ENCODE measurements at regions not wholly inside any gene's neighbourhood (a gene's known extent, or its start where the extent isn't known, plus 50 kb on each side); places are given as distances from the start of the nearest gene placed in this dataset.

GRCh38 chr6:62707156-62707555 lies 421.1 kb upstream of the KHDRBS2 start:
- Mint-ChIP-seq H3K4me3 (no peak overlapping the region), H3K27me3 (ENCODE audit: low read depth) (no peaks in the 10 kb centered on the region), H3K4me1 (no peaks in the 10 kb centered on the region), H3K27ac (no peak overlapping the region), H3K36me3 (ENCODE audit: low read depth) (no peaks in the 10 kb centered on the region), H3K9me3 (no peaks in the 10 kb centered on the region)
- no peak for TF ChIP-seq CTCF (IDR thresholded peaks at IDR 0.05; ENCODE audit: unreplicated experiment in 3 of 3)

GRCh38 chr6:62683063-62683462 lies 397.0 kb upstream of the KHDRBS2 start:
- Mint-ChIP-seq H3K4me3 (no peak overlapping the region), H3K36me3 (ENCODE audit: low read depth) (no peaks in the 10 kb centered on the region), H3K9me3 (peaks cover 6% of the 10 kb centered on the region), H3K4me1 (no peaks in the 10 kb centered on the region), H3K27me3 (ENCODE audit: low read depth) (no peaks in the 10 kb centered on the region), H3K27ac (no peak overlapping the region)
- TF ChIP-seq CTCF (IDR thresholded peaks at IDR 0.05; ENCODE audit: unreplicated experiment in 3 of 3), result no peak

GRCh38 chr6:62681108-62681507 lies 395.1 kb upstream of the KHDRBS2 start:
- H3K4me3 Mint-ChIP-seq, result no peak overlapping the region
- H3K9me3 Mint-ChIP-seq, result peaks cover 11% of the 10 kb centered on the region
- no peak for TF ChIP-seq CTCF (IDR thresholded peaks at IDR 0.05; ENCODE audit: unreplicated experiment in 3 of 3)
- H3K27me3 Mint-ChIP-seq (ENCODE audit: low read depth), result no peaks in the 10 kb centered on the region
- no peaks in the 10 kb centered on the region for H3K4me1 Mint-ChIP-seq
- H3K36me3 Mint-ChIP-seq (ENCODE audit: low read depth), result no peaks in the 10 kb centered on the region
- H3K27ac Mint-ChIP-seq, result no peak overlapping the region

- H3K27me3 Mint-ChIP-seq (ENCODE audit: low read depth), result no peaks in the 10 kb centered on the region
- no peaks in the 10 kb centered on the region for H3K36me3 Mint-ChIP-seq (ENCODE audit: low read depth)
- H3K9me3 Mint-ChIP-seq, result peaks cover 6% of the 10 kb centered on the region
- TF ChIP-seq CTCF (IDR thresholded peaks at IDR 0.05; ENCODE audit: unreplicated experiment in 3 of 3), result no peak
- no peak overlapping the region for H3K27ac Mint-ChIP-seq
- H3K4me3 Mint-ChIP-seq, result no peak overlapping the region
- no peaks in the 10 kb centered on the region for H3K4me1 Mint-ChIP-seq
Observed at GRCh38 chr6:62672989-62673388, 387.0 kb upstream of the KHDRBS2 start.

GRCh38 chr6:62670490-62671223 lies 384.6 kb upstream of the KHDRBS2 start:
- Mint-ChIP-seq H3K27me3 (ENCODE audit: low read depth) (no peaks in the 10 kb centered on the region), H3K36me3 (ENCODE audit: low read depth) (no peaks in the 10 kb centered on the region), H3K27ac (no peak overlapping the region), H3K4me3 (no peak overlapping the region), H3K4me1 (no peaks in the 10 kb centered on the region), H3K9me3 (no peaks in the 10 kb centered on the region)
- TF ChIP-seq CTCF (IDR thresholded peaks at IDR 0.05; ENCODE audit: unreplicated experiment in 3 of 3), result no peak

GRCh38 chr6:62669831-62670230 lies 383.8 kb upstream of the KHDRBS2 start:
- no peaks in the 10 kb centered on the region for H3K4me1 Mint-ChIP-seq
- no peak for TF ChIP-seq CTCF (IDR thresholded peaks at IDR 0.05; ENCODE audit: unreplicated experiment in 3 of 3)
- H3K27ac Mint-ChIP-seq, result no peak overlapping the region
- H3K4me3 Mint-ChIP-seq, result no peak overlapping the region
- H3K9me3 Mint-ChIP-seq, result no peaks in the 10 kb centered on the region
- no peaks in the 10 kb centered on the region for H3K36me3 Mint-ChIP-seq (ENCODE audit: low read depth)
- H3K27me3 Mint-ChIP-seq (ENCODE audit: low read depth), result no peaks in the 10 kb centered on the region

All from nephron (organoid).